ENCODE measurements at regions not wholly inside any gene's neighbourhood (a gene's known extent, or its start where the extent isn't known, plus 50 kb on each side); places are given as distances from the start of the nearest gene placed in this dataset.
"Not testable (repeated sequence)": the region's sequence is repeated elsewhere in the genome, so short reads cannot be mapped to it uniquely, and the experiment has no call there.

GRCh38 chr5:156076912-156077311 lies 250.1 kb upstream of the SGCD start:
- no peak overlapping the region for H3K27ac ChIP-seq
- TF ChIP-seq, protein P1, sequence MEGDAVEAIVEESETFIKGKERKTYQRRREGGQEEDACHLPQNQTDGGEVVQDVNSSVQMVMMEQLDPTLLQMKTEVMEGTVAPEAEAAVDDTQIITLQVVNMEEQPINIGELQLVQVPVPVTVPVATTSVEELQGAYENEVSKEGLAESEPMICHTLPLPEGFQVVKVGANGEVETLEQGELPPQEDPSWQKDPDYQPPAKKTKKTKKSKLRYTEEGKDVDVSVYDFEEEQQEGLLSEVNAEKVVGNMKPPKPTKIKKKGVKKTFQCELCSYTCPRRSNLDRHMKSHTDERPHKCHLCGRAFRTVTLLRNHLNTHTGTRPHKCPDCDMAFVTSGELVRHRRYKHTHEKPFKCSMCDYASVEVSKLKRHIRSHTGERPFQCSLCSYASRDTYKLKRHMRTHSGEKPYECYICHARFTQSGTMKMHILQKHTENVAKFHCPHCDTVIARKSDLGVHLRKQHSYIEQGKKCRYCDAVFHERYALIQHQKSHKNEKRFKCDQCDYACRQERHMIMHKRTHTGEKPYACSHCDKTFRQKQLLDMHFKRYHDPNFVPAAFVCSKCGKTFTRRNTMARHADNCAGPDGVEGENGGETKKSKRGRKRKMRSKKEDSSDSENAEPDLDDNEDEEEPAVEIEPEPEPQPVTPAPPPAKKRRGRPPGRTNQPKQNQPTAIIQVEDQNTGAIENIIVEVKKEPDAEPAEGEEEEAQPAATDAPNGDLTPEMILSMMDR (conservative IDR thresholded peaks at IDR 0.05): no peak

DNA sequence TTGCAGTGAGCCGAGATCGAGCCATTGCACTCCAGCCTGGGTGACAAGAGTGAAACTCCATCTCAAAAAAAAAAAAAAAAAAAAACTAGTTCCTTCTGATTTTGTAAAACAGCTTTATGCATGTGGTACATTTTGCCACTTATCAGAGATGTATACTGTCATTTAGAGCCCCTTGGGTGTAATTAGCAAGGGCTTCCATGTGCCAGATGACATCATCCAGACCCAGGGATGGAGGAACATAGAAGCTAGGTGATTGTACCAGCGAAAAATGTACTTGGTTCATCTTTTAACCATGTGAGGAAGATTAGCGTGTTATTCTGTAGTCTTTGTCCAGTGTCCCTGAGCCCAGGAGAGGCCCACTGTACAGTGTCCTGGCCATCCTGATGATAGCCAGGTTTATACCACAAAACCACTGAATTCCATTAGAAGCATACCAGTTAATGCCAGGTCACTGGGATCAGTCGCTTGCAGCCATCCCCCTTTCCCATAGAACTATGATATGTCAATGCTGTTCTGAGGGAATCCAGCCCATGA lies 239.3 kb upstream of the SGCD start:
- TF ChIP-seq, protein P1 (conservative IDR thresholded peaks at IDR 0.05): no peak
- H3K27ac ChIP-seq: no peak overlapping the region

DNA sequence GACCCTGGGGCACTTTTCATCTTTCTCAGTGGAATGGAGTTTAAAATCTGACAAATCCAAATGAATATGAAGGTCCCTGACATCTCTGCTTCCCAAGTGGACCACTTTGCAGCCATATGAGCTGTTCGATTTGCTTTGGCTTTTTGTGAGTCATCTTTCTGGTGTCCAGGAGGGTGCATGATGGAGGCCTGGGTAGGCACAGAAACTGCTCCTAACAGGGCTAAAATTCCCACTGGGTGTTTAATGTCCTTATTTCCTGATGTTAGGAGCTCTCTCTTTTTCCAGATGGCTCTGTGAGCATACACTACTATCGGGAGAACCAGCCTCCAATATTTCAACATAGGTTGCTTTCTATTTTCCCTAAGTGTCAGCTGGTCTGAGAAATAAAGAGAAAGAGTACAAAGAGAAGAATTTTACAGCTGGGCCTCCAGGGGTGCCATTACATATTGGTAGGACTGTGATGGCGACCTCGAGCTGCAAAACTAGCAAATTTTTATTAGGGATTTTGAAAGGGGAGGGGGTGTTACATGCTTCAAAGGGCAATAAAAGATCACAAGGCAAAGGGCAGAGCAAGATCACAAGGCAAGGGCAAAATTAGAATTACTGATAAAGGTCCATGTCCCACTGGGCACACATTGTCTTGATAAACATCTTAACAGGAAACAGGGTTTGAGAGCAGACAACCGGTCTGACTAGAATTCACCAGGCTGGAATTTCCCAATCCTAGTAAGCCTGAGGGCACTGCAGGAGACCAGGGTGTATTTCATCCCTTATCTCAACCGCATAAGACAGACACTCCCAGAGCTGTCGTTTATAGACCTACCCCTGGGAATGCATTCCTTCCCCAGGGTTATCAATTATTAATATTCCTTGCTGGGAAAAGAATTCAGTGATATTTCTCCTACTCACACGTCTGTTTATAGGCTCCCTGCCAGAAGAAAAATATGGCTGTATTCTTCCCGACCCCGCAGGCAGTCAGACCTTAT lies 236.7 kb upstream of the SGCD start:
- H3K27ac ChIP-seq: not testable (repeated sequence)

GRCh38 chr5:156093024-156093423 lies 233.9 kb upstream of the SGCD start:
- H3K27ac ChIP-seq: no peak overlapping the region
- TF ChIP-seq, protein P1 (conservative IDR thresholded peaks at IDR 0.05): no peak

DNA sequence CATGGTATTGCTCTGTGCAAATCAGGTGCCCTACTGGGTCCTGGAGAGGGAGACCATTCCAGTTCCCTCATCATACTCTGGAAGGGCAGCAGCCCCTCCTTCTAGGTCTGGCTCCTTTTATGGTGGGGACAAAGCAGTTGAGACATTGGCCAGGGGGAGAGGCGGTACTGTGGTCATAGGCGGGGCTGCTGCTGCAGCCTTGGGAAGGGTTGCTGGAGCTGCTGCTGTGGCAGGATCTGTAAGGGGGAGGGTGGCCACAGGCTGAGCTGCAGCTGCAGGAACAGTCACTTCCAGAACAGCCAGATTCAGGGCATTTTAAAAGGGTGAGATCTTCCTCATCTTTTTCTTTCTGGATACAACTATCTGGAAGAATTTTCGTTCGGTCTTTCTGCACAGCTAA lies 233.0 kb upstream of the SGCD start:
- TF ChIP-seq, protein P1 (conservative IDR thresholded peaks at IDR 0.05): no peak
- no peak overlapping the region for H3K27ac ChIP-seq

DNA sequence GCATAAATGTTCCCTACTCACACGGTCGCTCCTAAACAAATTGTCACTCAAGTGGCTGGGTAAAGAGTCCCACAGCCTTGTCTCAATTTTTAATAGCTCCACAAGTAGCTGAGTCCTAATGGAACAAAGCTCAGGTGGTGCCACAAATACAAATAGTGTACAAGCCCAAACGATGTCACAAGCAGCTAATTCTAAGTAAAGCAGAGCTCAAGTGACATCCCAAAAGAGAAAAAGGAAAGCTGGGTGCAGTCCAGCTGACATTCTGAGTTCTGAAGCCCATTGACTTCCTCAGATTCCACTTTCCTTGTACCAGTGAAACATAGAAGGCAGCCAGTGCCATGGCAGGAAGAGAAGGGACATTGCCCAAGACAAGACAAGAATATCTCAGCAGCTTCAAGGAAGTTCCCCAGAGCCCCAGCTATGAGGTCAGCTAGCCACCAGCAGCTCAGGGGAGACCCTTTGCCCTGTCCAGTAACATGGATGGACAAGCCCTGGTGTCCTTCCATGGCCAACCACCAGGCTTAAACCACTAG lies 231.2 kb upstream of the SGCD start:
- H3K27ac ChIP-seq: no peak overlapping the region
- TF ChIP-seq, protein P1 (conservative IDR thresholded peaks at IDR 0.05): no peak

DNA sequence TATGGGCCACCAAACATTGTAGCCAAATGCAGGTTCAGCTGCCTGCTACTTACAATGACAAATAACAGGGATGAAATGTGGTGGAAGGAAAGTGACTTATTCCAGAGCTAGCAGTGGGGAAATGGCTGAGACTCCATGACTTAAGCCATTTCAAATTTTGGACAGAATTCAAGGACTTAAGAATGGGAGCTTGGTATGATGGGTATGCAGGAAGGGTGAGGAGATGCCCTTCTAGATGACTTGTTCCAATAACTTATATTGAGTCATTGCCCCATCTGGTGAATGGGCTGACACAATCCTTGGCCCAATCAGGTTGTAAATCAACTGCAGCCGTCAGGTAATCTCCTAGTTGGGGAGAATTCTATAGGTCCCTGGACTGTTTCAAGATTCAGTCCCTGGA lies 230.7 kb upstream of the SGCD start:
- H3K27ac ChIP-seq: no peak overlapping the region

More for the DNA sequence above, 230.7 kb upstream of the SGCD start:
- TF ChIP-seq, protein P1 (conservative IDR thresholded peaks at IDR 0.05): no peak
